HG02973 (cell line): ENCODE measurements at regions not wholly inside any gene's neighbourhood (a gene's known extent, or its start where the extent isn't known, plus 50 kb on each side); places are given as distances from the start of the nearest gene placed in this dataset.
"Not testable (repeated sequence)": the region's sequence is repeated elsewhere in the genome, so short reads cannot be mapped to it uniquely, and the experiment has no call there.

Experiments used
- ATAC-seq: cut with Tn5 transposase; IDR thresholded peaks from one replicate; pipeline ENCODE4 v1.9.1; 2021; ENCODE audit warnings: moderate library complexity; ENCODE audit not compliant: unreplicated experiment

DNA sequence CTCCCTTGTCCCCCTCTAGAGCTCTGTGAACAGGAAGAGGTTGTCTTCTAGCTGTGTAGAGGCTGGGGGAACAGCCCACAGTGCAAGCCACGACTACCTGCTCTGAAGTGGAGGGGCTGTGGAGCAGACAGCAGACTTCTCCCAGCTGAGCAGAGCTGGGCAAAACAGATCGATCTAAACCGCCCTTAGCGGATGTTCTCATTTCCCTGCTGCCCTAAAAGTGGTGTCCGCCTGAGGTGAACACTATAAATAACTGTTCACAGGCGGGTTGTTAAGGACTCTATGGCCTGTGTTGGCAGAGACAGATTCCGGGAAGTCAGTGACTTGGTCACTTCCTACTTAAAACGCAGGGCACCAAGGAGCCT, 203.2 kb downstream of the RHOU start:
- no peak for ATAC-seq

GRCh38 chr1:228939001-228939691, 203.9 kb downstream of the RHOU start:
- ATAC-seq, result no peak

- ATAC-seq, result no peak
These were observed 204.7 kb downstream of the RHOU start for GRCh38 chr1:228939881-228940392.

DNA sequence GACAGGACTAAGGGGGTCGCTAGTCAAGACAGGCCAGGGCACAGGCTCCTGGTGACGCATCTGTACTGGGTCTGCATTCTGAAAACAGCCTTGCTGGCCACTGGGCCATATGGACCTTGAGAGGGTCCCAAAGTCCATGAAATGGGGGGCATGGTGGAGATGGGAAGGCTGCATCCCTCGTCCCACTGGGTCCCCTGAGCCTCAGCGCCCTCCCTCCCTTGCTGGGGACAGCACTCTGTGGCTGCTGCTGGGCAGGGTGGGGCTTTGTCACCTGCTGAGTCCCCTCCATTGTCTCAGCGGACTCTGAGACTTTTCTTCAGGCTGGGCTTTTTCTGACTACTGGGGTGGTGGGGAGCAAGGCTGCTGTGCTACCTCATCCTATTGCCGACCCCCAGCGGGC, 205.2 kb downstream of the RHOU start:
- no peak for ATAC-seq

DNA sequence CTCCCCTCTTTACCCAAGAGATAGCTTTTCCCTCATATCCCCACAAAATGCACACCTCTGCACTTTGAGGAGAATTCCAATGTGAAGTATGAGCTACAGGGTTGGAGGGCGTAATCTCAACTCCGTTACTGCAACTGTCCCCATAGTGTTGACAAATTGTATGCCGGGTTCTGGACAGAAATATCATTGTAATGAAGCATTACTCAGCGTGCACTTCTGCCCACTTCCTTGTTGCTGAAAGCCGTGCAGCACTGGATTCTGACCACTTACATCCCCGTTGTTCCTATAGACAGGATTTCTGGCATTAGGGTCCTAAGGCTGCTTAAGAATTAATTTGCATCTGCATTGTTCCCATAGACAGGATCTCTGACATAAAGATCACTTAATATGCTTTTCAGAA, 205.6 kb downstream of the RHOU start:
- ATAC-seq, result no peak

- no peak for ATAC-seq
These were observed 206.4 kb downstream of the RHOU start for GRCh38 chr1:228941666-228942065.

GRCh38 chr1:228943436-228943835, 208.2 kb downstream of the RHOU start:
- no peak for ATAC-seq

GRCh38 chr1:228944296-228944695, 209.0 kb downstream of the RHOU start:
- ATAC-seq, result no peak

- no peak for ATAC-seq
These were observed 209.7 kb downstream of the RHOU start for GRCh38 chr1:228944935-228945371.

DNA sequence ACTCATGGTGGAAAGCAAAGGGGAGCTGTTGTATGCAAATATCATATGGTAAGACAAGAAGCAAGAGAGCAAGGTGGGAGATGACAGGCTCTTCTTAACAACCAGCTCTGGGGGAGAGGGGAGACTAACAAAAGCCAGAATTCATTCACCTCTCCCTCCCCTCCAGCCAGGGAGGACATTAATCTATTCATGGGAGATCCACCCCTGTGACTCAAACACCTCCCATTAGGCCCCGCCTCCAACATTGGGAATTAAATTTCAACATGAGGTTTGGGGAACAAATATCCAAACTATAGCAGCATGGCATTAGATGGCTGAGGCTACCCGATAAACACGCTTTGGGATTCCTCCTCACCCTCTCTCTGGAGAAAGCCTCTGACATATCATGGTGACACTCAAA, 210.6 kb downstream of the RHOU start:
- ATAC-seq, result no peak

DNA sequence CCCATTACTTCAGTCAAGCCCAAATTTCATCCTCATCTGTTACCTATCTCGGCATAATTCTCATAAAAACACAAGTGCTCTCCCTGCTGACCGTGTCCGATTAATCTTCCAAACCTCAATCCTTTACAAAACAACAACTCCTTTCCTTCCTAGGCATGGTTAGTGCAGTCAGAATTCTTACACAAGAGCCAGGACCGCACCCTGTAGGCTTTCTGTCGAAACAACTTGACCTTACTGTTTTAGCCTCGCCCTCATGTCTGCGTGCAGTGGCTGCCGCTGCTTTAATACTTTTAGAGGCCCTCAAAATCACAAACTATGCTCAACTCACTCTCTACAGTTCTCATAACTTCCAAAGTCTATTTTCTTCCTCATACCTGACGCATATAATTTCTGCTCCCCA, 214.3 kb downstream of the RHOU start:
- ATAC-seq, result not testable (repeated sequence)

- no peak for ATAC-seq
These were observed 217.9 kb downstream of the RHOU start for GRCh38 chr1:228953207-228953606.

GRCh38 chr1:228953808-228954207, 218.5 kb downstream of the RHOU start:
- not testable (repeated sequence) for ATAC-seq

DNA sequence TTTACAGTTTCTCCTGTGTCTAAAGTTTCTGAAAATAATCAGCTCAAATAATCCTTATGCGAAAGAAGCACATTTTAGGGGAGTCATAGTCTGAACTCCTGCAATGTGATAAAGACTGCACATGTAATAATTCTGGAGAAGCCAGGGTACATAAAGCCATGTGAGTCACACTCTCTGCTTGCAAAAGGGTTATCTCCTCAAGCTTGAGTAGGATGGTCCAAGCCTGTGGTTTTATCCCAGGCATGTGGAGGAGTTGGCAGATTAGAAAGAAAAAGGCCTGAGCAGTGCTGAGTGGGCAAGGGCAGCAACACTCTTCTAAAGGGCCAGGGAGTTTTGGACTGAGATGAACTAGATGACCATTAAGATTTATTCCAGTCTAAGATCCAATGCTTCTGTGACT, 220.4 kb downstream of the RHOU start:
- ATAC-seq, result no peak

DNA sequence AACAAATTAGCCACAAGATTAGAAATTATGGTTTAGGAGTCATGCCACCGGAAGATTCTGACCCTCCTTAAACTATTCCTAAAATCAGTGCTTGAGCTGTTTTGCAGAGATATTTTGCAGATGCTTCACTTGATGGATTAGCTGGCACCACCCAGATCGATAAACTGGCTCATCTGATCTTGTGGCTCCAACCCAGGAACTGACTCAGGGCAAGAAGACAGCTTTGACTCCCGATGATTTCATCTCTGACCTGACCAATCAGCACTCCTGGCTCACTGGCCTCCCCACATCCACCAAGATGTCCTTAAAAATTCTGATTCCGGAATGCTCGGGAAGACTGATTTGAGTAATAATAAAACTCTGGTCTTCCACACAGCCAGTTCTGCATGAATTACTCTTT, 221.6 kb downstream of the RHOU start:
- no peak for ATAC-seq

DNA sequence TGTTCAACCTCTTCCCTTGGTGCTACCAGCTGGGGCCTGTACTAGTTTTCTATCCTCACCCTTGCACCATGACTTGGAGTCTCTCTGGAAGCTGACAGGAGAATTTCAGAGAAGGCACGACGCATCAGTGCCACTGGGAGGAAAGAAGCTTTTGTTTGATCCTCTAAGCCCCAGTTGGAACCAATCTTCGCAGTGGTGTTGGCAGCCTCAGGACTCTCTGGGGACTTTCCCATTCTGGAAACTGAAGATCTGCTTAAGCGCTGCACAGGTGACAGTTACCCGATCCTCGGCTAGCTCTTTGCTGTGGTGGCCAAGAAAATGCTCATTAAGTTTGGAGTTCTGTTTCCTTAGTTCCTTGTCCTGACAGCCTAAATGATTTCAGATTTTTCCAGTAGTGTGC, 222.3 kb downstream of the RHOU start:
- no peak for ATAC-seq

GRCh38 chr1:228958121-228958520, 222.8 kb downstream of the RHOU start:
- no peak for ATAC-seq

GRCh38 chr1:228958741-228959140, 223.5 kb downstream of the RHOU start:
- ATAC-seq, result no peak

DNA sequence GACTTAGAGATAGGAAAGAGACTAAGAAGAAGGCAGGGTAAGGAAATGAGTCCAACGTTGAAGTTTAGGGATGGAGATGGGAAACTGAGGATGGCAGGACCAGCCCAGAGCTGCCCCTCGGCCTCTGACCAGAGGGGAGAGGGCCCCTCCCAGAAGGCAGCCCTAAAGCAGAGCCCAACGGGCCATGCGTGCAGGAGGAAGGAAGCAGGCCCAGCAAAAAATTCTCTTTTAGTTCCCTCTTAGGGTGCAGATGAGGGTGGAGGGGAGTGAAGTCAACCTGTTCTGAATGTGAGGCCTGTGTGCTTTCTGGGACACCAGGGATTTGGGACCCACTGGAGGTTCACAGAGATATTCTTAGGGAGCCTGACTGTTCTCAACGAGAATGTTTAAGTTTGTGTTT, 225.4 kb downstream of the RHOU start:
- ATAC-seq, result no peak

DNA sequence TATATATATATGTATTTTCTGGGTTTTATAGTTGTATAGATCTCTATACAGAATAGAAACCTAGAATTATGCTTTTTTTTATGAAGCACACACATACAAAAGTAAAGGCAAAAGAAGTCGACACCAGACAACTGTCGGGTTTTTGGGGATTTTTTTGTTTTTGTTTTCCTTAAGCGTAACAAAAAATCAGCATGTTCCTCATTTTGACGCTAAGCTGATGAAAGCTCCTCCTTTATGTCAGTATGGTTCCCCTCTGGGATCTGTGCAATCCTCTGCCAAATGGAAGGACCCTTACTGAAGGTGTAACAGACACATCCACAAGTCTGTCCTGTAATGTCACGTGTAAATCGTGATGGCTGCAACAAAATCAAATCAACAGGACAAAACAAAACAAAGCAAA, 226.2 kb downstream of the RHOU start:
- ATAC-seq, result no peak

- no peak for ATAC-seq
These were observed 228.5 kb downstream of the RHOU start for GRCh38 chr1:228963795-228964177.

DNA sequence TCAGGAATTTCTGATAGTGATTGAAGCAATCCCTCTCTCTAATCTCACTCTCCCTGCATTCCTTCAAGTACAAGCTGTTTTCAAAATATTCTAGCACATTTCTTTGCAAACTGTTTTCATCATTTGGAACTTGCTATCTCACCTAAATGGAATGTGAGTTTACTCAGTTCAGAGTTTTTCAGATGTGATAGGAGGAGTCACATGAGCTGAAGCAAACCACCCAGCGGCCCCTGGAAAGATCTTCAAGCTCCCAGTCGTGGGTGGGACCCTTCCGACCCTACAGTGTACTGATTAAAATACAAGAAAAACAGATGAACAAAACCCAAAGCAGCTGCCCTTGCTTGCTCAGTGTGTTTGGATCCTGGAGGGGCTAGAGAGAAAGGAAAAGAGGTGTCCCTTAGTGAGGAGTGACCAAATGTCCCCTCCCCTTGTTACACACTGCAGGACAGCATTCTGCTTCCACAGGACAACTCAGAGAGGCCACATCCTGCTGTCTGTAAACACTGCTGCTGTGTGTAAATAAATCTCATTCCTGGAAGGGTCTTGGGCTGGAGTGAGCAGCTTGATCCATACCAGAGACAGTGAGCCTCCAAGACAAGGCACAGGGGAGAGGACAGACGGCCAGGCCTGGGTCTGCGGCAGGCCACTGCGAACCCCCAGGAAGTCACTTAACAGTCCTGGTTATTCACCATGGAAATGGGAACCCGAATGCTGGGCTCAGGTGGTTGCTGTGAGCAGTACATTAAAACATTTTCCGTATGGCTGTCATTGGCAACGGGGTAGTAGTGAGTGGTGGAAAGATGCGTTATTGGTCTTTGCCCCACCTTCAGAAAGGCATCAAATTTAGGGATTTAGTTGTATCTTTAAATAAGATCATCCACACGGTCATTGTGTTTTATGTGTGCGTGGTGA, 229.2 kb downstream of the RHOU start:
- ATAC-seq, result no peak
